CD4-positive, alpha-beta T cell treated with Interleukin-17A for 1 hour (primary cell): ENCODE measurements at regions not wholly inside any gene's neighbourhood (a gene's known extent, or its start where the extent isn't known, plus 50 kb on each side); places are given as distances from the start of the nearest gene placed in this dataset.

Experiments used
- DNase-seq: peaks from one replicate; pipeline ENCODE4 v3.0.0-alpha.2; 2020

GRCh38 chr7:45987521-45988290 lies 66.6 kb upstream of the IGFBP3 start:
- DNase-seq, result no peak

GRCh38 chr7:45986355-45987298 lies 65.6 kb upstream of the IGFBP3 start:
- no peak for DNase-seq

- DNase-seq, result no peak
Measured at GRCh38 chr7:45985902-45986301, 64.8 kb upstream of the IGFBP3 start.

- no peak for DNase-seq
Measured at GRCh38 chr7:45984386-45985295, 63.6 kb upstream of the IGFBP3 start.

GRCh38 chr7:45983720-45984255 lies 62.7 kb upstream of the IGFBP3 start:
- no peak for DNase-seq

- no peak for DNase-seq
Measured at GRCh38 chr7:45982907-45983719, 62.0 kb upstream of the IGFBP3 start.

GRCh38 chr7:45982132-45982531 lies 61.1 kb upstream of the IGFBP3 start:
- DNase-seq, result no peak

- no peak for DNase-seq
Measured at GRCh38 chr7:45980973-45981372, 59.9 kb upstream of the IGFBP3 start.

GRCh38 chr7:45980181-45980905 lies 59.3 kb upstream of the IGFBP3 start:
- DNase-seq, result no peak

GRCh38 chr7:45979275-45980180 lies 58.5 kb upstream of the IGFBP3 start:
- no peak for DNase-seq

GRCh38 chr7:45978731-45979211 lies 57.7 kb upstream of the IGFBP3 start:
- DNase-seq, result no peak

- DNase-seq, result no peak
Measured at GRCh38 chr7:45978010-45978681, 57.1 kb upstream of the IGFBP3 start.

- no peak for DNase-seq
Measured at GRCh38 chr7:45977256-45977780, 56.2 kb upstream of the IGFBP3 start.

GRCh38 chr7:45976485-45976856 lies 55.4 kb upstream of the IGFBP3 start:
- DNase-seq, result no peak

GRCh38 chr7:45975847-45976484 lies 54.9 kb upstream of the IGFBP3 start:
- no peak for DNase-seq

GRCh38 chr7:45975367-45975766 lies 54.3 kb upstream of the IGFBP3 start:
- DNase-seq, result no peak

- no peak for DNase-seq
Measured at GRCh38 chr7:45974540-45975360, 53.7 kb upstream of the IGFBP3 start.
